H9 (cell line): ENCODE measurements at regions not wholly inside any gene's neighbourhood (a gene's known extent, or its start where the extent isn't known, plus 50 kb on each side); places are given as distances from the start of the nearest gene placed in this dataset.

ENCODE experiments used
- DNase-seq: peaks from one replicate; pipeline ENCODE4 v3.0.0-alpha.2; 2017
- H2AFZ ChIP-seq: one replicate; pipeline ENCODE4 v1.6.1; 2013; ENCODE audit warnings: mild to moderate bottlenecking, low read length, control low read depth, moderate library complexity
- H2AK5ac ChIP-seq: 2 replicates; pipeline ENCODE4 v1.6.1; 2013; ENCODE audit warnings: low read length, control low read depth, mixed read lengths; ENCODE audit not compliant: insufficient read length
- H2BK120ac ChIP-seq: one replicate; pipeline ENCODE4 v1.6.1; 2013; ENCODE audit warnings: low read depth, mild to moderate bottlenecking, low read length, control low read depth, inconsistent platforms; ENCODE audit not compliant: poor library complexity, severe bottlenecking
- H2BK12ac ChIP-seq: 2 replicates; pipeline ENCODE4 v1.6.1; 2013; ENCODE audit warnings: low read length, control low read depth, mixed read lengths, low read depth; ENCODE audit not compliant: insufficient read length
- H2BK15ac ChIP-seq: 2 replicates; pipeline ENCODE4 v1.6.1; 2013; ENCODE audit warnings: low read depth, low read length, control low read depth
- H2BK20ac ChIP-seq: one replicate; pipeline ENCODE4 v1.6.1; 2013; ENCODE audit warnings: low read depth, mild to moderate bottlenecking, low read length, control low read depth, inconsistent platforms; ENCODE audit not compliant: poor library complexity, severe bottlenecking
- H2BK5ac ChIP-seq: 2 replicates; pipeline ENCODE4 v1.6.1; 2013; ENCODE audit warnings: low read length, control low read depth, mixed read lengths; ENCODE audit not compliant: insufficient read length
- H3K14ac ChIP-seq: 2 replicates; pipeline ENCODE4 v1.6.1; 2013; ENCODE audit warnings: low read length, control low read depth; ENCODE audit not compliant: insufficient read depth
- H3K18ac ChIP-seq: 2 replicates; pipeline ENCODE4 v1.6.1; 2013; ENCODE audit warnings: low read depth, mild to moderate bottlenecking, mixed read lengths, low read length, control low read depth; ENCODE audit not compliant: insufficient read length
- H3K23ac ChIP-seq: 2 replicates; pipeline ENCODE4 v1.6.1; 2013; ENCODE audit warnings: low read length, control low read depth, mixed read lengths, low read depth; ENCODE audit not compliant: insufficient read length
- H3K23me2 ChIP-seq: 2 replicates; pipeline ENCODE4 v1.6.1; 2013; ENCODE audit warnings: low read depth, mild to moderate bottlenecking, mixed read lengths, low read length, control low read depth; ENCODE audit not compliant: insufficient read length, poor library complexity, severe bottlenecking
- H3K27ac ChIP-seq: 2 replicates; pipeline ENCODE4 v1.5.1; 2013; ENCODE audit warnings: low read length, control low read depth, mixed read lengths, low read depth; ENCODE audit not compliant: insufficient read length
- H3K27me3 ChIP-seq: 2 replicates; pipeline ENCODE4 v1.6.1; 2013; ENCODE audit warnings: low read length, control low read depth, inconsistent platforms; ENCODE audit not compliant: insufficient read depth
- H3K4ac ChIP-seq: 2 replicates; pipeline ENCODE4 v1.6.1; 2013; ENCODE audit warnings: low read depth, mild to moderate bottlenecking, control low read depth, inconsistent platforms, low read length, moderate library complexity
- H3K4me1 ChIP-seq: 2 replicates; pipeline ENCODE4 v1.6.1; 2013; ENCODE audit warnings: low read length, control low read depth, inconsistent platforms; ENCODE audit not compliant: insufficient read depth
- H3K4me2 ChIP-seq: 2 replicates; pipeline ENCODE4 v1.6.1; 2013; ENCODE audit warnings: low read length, control low read depth, mixed read lengths; ENCODE audit not compliant: insufficient read length, insufficient read depth
- H3K56ac ChIP-seq: 2 replicates; pipeline ENCODE4 v1.6.1; 2013; ENCODE audit warnings: low read depth, mild to moderate bottlenecking, mixed read lengths, low read length, control low read depth; ENCODE audit not compliant: insufficient read length
- H3K79me1 ChIP-seq: 2 replicates; pipeline ENCODE4 v1.6.1; 2013; ENCODE audit warnings: low read depth, mild to moderate bottlenecking, moderate library complexity, low read length, control low read depth, inconsistent platforms; ENCODE audit not compliant: insufficient read depth, poor library complexity, severe bottlenecking
- H3K79me2 ChIP-seq: 2 replicates; pipeline ENCODE4 v1.6.1; 2013; ENCODE audit warnings: low read length, control low read depth, inconsistent platforms; ENCODE audit not compliant: insufficient read depth
- H3K9ac ChIP-seq: 2 replicates; pipeline ENCODE4 v1.6.1; 2013; ENCODE audit warnings: low read length, control low read depth, mixed read lengths; ENCODE audit not compliant: insufficient read length; ENCODE audit errors: extremely low read depth
- H3K9me3 ChIP-seq: one replicate; pipeline ENCODE4 v1.6.1; 2013; ENCODE audit warnings: low read depth, low read length, inconsistent platforms; ENCODE audit not compliant: control insufficient read depth
- H3T11ph ChIP-seq: one replicate; pipeline ENCODE4 v1.6.1; 2013; ENCODE audit warnings: mild to moderate bottlenecking, low read length, control low read depth, inconsistent platforms
- H4K20me1 ChIP-seq: one replicate; pipeline ENCODE4 v1.6.1; 2013; ENCODE audit not compliant: control insufficient read depth, insufficient read length, insufficient read depth
- H4K5ac ChIP-seq: 2 replicates; pipeline ENCODE4 v1.6.1; 2013; ENCODE audit warnings: low read depth, mild to moderate bottlenecking, mixed read lengths, low read length, control low read depth; ENCODE audit not compliant: insufficient read length
- H4K8ac ChIP-seq: replicated peaks from 2 replicates; pipeline ENCODE4 v1.6.1; 2013; ENCODE audit warnings: low read length, control low read depth, mixed read lengths, low read depth; ENCODE audit not compliant: insufficient read length
- H4K91ac ChIP-seq: 2 replicates; pipeline ENCODE4 v1.6.1; 2013; ENCODE audit warnings: low read depth, mild to moderate bottlenecking, moderate library complexity, mixed read lengths, low read length, control low read depth; ENCODE audit not compliant: insufficient read length
- H3K27ac Mint-ChIP-seq, 3 experiments: 2 replicates in 2 of 3; 3 replicates in 1 of 3; pipeline ENCODE4 v1.8.0; 2020 to 2021; ENCODE audit warnings: mixed read lengths in 3 of 3, mild to moderate bottlenecking in 1 of 3, moderate library complexity in 1 of 3
- H3K27me3 Mint-ChIP-seq: 2 replicates; pipeline ENCODE4 v1.8.0; 2021; ENCODE audit warnings: low read depth, mild to moderate bottlenecking, moderate library complexity, mixed read lengths
- H3K36me3 Mint-ChIP-seq, 3 experiments: 2 replicates in 2 of 3; 3 replicates in 1 of 3; pipeline ENCODE4 v1.8.0; 2020 to 2021; ENCODE audit warnings: low read depth in 3 of 3, mixed read lengths in 3 of 3; ENCODE audit not compliant: insufficient read depth in 1 of 3
- H3K4me1 Mint-ChIP-seq, 2 experiments: 2 replicates each; pipeline ENCODE4 v1.8.0; 2020; ENCODE audit warnings: mixed read lengths in 2 of 2
- H3K4me3 Mint-ChIP-seq, 2 experiments: 2 replicates in 1 of 2; 3 replicates in 1 of 2; pipeline ENCODE4 v1.8.0; 2020 to 2021; ENCODE audit warnings: mild to moderate bottlenecking in 2 of 2, mixed read lengths in 2 of 2, moderate library complexity in 1 of 2
- H3K9me3 Mint-ChIP-seq, 2 experiments: 2 replicates in 1 of 2; 3 replicates in 1 of 2; pipeline ENCODE4 v1.8.0; 2020; ENCODE audit warnings: mild to moderate bottlenecking in 2 of 2, mixed read lengths in 2 of 2, moderate library complexity in 1 of 2
- CTCF ChIP-seq: fragments of 200-600 bp; sonication (generic); conservative IDR thresholded peaks from 3 replicates; pipeline ENCODE4 v1.8.0; 2021; ENCODE audit warnings: antibody characterized with exemption, mild to moderate bottlenecking
- WGBS: extraction: QIAGEN DNeasy Blood & Tissue Kit; methylation state at CpG from one replicate; pipeline ENCODE4 v1.1.7; 2013; ENCODE audit warnings: missing lambda C conversion rate, low lambda C conversion rate, mixed read lengths; ENCODE audit not compliant: insufficient read length; ENCODE audit errors: extremely low coverage; 5-methylcytosine and 5-hydroxymethylcytosine counted together

GRCh38 chr17:68785565-68786486 is 169.4 kb downstream of the ABCA8 start:
- Histone ChIP-seq H4K5ac (no peak overlapping the region), H3T11ph (no peak overlapping the region), H2BK12ac (no peak overlapping the region), H4K91ac (no peak overlapping the region), H3K79me2 (no peaks in the 10 kb centered on the region), H2BK20ac (no peak overlapping the region), H2BK5ac (no peak overlapping the region), H2BK120ac (no peak overlapping the region), H3K79me1 (no peaks in the 10 kb centered on the region), H3K4me1 (no peaks in the 10 kb centered on the region), H3K9ac (no peak overlapping the region), H2BK15ac (no peak overlapping the region), H2AFZ (no peak overlapping the region), H3K27ac (no peak overlapping the region), H3K4me2 (no peak overlapping the region), H3K14ac (no peak overlapping the region), H2AK5ac (no peak overlapping the region), H3K9me3 (no peaks in the 10 kb centered on the region), H3K23me2 (no peaks in the 10 kb centered on the region), H3K23ac (no peak overlapping the region), H3K4ac (no peak overlapping the region), H4K8ac (no peak overlapping the region), H3K18ac (no peak overlapping the region), H3K27me3 (no peaks in the 10 kb centered on the region), H4K20me1 (no peaks in the 10 kb centered on the region), H3K56ac (no peak overlapping the region)
- DNase-seq, result no peak
- Mint-ChIP-seq H3K9me3 (peaks cover 0 to 7% of the 10 kb centered on the region in 2 experiments; a peak in 3 of 5 replicates), H3K36me3 (peaks cover 0 to 5% (median 0%) of the 10 kb centered on the region in 3 experiments; a peak in 2 of 7 replicates), H3K4me1 (no peaks in the 10 kb centered on the region), H3K27me3 (peaks cover 2% of the 10 kb centered on the region; the same call in 1 of the 2 replicates), H3K4me3 (no peak overlapping the region), H3K27ac (no peak overlapping the region)
- no CpG with 5 or more reads among the region's 7 CpGs for WGBS
- no peak for TF ChIP-seq CTCF
